ENCODE measurements at regions not wholly inside any gene's neighbourhood (a gene's known extent, or its start where the extent isn't known, plus 50 kb on each side); places are given as distances from the start of the nearest gene placed in this dataset.

DNA sequence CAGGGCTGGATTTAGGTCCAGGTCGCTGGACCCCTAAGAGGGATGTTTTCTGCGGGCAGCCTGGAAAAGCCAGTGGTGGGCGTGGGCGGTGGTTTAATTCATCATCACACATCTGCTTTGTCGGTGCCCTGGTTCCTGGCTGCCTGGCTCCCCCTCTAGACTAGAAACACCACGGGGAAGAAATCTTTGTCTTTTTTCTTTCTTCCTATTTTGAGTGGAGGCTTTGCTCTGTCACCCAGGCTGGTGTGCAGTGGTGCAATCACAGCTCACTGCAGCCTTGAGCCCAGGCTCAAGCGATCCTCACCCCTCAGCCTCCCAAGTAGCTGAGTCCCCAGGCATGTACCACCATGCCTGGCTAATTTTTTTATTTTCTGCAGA is 86.6 kb upstream of the LINC01488 start:
- no peak for DNase-seq

DNA sequence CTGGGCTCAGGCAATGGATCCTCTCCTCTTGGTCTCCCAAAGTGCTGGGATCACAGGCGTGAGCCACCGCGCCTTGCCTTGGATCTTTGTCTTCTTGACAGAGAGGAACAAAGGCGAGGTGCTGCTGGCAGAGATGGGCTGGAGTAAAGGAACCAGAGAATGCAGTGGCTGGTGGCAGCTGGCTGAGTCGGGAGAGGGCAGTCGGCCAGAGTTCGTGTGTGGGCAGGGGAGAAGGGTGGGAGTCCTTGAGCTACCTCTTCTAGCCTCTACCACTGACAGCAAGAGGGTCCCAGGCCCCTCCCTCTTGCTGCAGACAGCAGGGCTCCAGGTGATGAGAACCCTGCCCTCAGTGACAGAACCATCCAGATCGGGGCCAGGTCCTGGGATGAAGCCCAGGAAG is 86.2 kb upstream of the LINC01488 start:
- DNase-seq = no peak

DNA sequence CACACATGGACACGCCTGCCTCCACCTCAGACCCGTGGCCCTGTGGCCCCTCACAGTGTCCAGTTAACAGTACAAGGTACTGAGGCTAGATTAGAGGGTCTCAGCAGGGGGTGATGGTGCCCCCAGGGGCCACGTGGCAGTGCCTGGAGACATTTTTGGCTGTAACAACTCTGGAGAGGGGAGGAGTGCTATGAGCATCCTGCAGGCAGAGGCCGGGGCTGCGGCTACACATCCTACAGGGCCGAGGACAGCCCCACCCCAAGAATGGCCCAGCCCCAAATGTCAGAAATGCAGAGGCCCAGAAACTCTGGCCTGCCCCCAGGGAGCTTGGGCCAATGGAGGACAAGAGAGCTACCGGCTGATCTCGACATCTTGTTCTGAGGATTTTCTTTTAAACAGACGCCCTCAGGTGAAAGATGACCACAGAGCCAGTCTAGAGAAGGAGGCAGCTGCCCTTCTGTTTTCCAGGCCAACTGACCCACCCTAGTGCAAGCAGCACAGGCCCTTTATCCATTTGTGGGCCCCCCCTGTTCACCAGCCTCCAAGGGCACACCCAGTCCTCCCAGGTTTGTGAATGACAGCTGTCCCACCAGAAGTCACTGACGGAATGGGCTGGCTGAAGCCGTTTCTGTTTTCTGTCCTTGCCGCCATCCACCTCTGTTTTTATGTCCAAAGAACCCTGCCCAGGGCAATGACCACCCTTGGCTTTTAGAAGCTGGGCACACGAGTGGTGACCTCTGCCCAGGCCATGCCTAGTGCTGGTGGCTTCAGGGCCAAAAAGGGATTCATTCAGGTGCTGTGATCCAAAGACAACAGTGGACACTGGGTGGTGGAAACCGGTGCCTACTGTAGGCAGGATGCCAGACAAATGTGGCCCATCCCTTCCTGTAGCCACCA is 85.2 kb upstream of the LINC01488 start:
- no peak for DNase-seq

DNA sequence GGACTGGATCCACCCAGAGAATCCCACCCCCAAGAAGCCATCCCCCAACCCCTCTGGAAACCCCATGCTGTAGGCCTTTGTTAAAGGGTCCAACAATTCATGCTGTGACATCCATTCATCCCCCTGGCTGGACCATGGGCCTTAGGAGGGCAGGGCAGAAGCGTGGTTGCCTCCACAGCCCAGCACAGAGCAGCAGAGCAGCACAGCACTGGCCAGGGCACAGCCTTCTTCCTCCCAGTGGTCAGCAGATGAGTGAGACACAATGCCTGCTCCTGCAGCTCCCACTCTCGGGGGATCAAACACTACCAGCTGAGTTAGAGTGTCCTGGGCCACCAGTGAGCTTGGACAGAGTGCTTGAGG is 84.5 kb upstream of the LINC01488 start:
- no peak for DNase-seq

DNA sequence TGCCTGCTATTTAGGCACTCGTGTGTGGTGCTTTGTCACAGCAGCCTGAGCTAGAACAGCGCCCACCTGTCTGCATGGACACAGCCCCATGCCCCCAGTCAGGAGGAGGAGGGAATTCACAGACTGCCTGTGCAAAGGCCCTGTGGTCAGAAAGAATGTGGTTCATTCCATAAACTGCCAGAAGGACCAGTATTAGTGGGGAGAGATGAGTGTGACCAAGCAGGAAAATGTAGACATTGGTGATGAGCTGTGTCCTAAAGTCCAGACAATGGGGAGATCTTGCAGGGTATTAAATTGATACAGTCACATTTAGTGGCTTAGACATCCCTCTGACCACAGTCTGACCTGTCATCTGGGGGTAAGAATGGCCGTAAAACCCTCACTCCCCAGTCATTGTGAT is 83.7 kb upstream of the LINC01488 start:
- no peak for DNase-seq

DNA sequence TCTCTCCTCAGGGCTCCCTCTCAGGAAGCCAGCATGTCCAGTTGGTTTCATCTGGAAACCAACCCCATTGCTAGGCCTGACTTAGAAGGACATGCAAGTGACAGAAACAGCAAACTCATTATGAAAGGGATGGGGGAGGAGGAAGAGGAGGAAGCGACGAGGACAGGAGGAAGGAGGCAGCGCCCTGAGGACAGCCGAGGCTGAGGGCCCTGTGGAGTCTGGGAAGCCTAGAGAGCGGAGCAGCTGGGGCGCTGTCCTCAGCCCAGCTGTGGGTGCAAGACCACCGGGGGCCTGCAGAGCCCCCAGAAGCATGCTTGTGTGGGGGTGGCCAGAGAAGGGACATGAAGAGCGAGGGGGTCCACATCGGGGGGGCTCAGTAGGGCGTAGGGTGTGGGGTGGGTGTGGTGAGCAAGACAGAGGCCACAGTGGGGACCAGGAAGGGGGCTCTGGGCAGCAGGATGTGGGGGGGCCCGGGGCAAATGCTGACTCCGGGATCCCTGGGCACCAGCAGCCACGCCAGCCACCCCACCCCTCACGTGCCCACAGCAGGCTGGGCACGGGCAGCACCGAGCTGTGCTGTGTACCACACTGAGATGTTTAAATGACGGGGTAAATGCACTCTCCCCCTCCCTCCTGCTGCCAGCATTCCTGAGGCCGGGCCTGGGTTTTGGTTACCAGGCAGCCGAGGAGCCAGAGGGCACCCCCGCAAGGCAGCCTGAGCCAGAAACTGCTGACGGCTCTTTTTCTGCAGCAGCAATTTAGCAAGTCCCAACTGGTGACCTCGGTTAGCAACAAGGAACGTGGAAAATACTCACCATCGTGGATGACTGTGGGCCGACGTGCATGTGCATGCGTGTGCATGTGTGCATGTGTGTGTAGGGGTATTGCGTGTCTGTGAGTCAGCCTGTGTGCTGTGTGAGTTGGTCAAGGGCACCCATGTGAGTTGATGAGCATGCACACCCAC is 82.7 kb upstream of the LINC01488 start:
- no peak for DNase-seq

DNA sequence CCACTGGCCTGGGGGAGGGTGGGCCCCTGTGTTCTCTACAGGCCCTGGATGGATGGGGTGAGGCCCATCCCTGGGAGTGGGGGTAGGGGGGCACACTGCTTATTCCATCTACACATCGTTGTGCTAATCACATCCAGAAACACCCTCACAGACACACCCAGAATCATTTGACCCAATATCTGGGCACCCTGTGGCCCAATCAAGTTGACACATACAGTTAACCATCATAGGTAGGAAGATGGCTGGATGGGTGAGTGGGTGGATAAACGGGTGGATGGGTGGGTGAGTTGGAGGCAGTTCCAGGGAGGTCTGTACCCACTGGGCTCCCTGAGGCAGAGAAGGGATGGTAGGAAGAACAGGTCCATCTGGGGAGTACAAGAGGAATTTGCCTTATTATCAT is 81.3 kb upstream of the LINC01488 start:
- DNase-seq = no peak

DNA sequence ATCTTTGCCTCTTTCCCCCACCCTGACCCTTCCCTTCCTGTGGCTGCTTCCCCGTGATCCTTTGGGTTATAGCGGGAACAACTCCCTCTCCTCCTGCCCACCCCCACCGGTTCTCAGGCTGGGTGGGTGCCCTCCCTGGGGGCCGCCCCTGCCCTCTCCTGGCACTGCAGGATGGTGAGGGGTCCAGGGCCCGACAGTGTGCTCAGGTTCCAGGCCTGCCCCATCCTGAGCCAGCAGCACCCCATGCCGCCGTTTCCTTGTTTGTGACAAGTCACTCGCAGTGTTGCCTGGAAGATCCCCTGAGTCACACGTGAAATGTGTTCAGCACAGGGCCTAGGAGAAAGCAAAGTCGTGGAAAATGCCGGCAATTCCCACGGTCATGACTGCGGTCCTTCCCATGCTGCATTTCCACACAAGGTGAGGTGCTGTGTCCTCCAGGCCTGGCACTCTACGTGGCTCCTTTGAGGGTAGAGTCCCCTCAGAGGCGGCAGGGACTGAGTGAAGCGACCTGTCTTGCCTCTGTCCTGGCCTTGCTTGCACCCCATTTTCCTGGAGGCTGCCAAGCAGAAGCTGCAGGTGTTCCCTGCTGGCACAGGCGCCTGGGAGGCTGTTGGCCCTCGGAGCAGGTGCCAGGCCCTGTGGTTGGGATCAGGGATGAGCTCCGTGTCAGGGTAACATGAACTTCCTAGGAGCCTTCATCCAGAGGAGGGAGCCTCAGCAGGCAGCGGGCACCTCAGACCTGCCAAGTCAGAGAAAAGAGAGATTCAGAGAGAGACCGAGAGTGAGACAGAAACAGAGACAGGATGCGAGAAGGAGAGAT is 80.5 kb upstream of the LINC01488 start:
- no peak for DNase-seq

DNA sequence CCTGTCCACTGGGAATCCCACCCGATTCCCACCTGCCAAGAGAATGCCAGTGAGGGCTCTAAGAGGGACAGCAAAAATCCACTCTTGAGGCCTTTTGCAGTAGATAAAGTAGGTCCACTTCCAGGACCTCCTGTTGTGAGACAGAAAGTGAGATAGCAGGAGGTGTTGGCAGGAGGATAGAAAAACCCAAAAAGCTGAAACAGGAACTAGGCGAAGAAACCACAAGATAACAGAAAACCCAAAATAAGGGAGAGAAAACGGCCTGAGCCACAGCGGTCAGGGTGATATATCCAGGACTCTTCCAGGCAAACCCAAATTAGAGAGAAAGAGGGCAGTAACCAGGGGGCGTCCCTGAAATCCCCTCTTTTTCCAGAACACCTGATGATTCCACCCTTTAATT is 79.7 kb upstream of the LINC01488 start:
- no peak for DNase-seq

DNA sequence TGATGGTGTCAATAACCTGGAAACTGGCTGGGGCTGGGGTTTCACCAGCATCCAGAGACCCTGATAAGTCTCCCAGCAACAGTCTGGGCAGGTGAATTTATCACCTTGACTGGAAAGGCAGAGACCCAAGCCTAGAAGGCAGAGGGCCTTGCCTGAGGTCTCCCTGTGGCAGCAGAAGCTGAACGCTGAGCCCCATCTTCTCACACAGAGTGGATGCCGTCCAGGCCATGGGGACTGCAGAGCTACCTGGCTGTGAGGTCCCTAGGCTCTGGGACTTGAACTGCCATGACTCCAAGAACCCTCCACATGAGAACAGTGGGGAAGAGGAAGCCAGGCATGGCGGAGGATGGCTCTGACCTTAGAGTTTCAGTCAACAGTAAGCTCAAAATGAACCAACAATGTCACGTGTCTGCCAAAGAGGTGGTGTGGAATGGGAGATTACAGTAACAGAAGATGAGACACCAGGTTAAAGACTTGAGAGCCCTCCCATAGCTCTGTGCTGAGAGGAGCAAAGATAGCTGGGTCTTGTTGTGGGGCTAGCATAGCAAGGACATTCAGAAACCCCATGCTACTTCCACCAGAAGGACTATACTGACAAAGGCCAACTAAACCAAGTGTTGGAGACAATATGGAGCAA is 79.1 kb upstream of the LINC01488 start:
- DNase-seq = no peak

DNA sequence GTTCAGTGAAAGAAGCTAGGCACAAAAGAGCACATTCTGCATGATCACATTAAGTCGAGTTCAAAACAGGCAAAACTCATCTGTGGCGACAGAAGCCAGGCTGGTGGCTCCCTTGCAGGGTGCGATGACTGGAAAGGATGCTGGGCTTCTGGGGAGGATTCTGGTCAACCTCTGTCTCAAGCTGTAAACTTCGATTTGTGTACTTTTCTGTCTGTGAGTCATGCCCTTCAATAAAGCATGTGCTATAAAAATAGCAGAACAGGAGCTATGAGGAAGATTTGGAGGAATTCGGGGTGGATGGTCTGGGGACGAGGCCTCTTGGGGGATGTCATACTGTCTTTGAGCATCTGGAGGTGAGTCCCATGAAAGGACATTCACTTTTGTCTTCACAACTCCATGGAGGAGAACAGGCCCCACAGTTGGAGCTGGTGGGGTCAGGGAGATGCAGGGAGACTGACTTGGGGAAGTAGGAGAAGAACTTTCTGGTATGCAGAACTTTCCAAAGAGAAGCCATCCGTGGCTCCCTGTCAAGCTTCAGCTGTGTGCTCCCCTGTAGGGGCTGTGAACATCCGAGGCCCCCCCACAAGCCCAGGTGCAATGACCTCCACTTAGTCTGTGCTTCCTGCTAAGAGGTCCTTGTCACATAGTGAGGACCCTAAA is 77.8 kb upstream of the LINC01488 start:
- no peak for DNase-seq

DNA sequence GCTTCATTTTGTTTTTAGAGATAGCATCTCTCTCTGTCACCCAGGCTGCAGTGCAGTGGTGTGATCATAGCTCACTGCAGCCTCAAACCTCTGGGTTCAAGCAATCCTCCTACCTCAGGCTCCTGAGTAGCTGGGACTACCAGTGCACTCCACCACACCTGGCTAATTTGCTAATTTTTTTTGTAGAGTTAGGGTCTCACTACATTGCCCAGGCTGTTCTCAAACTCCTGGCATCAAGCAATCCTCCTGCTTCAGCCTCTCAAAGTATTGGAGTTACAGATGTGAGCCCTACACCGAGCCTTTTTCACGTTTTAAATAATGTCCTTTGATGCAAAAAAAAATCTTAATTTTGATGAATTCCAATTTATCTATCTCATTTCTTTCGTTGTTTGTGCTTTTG is 75.4 kb upstream of the LINC01488 start:
- DNase-seq = no peak

DNA sequence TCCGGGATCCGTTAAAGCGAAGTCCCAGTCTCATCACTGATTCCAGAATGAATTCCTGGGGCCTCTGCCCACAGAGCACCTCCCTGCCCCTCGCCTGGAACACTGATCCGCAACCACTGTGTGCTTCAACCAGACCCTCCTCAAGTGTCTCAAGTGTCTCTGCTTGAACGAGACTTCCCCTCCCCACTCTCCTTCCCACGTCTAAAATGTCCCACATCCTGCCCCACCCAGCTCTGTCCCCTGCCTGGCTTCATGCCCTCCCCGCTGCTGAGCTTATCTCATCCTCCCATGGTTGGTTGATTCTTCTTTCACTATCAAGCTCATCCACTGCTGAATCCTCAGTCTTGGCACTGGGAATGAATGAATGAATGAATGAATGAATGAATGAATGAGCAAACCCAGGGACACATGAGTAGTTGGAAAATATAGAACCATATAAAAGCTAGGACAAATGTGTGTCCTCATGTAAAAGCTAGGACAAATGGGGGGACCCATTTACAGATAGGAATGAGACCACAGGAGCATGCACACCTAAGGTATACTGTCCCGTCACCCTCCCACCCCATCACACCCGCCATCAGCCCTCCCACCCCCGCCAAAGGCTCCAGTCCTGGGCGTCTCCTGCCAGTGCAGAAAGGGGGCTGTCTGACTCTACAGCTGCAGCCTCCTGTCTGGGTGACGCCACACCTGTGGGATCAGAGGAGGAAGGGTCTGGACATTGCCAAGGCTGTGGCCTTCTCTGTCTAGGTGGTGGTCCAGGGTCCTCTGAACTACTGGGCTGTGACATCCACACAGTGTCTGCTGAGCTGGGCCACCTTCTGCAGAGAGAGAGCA is 71.4 kb upstream of the LINC01488 start:
- no peak for DNase-seq

DNA sequence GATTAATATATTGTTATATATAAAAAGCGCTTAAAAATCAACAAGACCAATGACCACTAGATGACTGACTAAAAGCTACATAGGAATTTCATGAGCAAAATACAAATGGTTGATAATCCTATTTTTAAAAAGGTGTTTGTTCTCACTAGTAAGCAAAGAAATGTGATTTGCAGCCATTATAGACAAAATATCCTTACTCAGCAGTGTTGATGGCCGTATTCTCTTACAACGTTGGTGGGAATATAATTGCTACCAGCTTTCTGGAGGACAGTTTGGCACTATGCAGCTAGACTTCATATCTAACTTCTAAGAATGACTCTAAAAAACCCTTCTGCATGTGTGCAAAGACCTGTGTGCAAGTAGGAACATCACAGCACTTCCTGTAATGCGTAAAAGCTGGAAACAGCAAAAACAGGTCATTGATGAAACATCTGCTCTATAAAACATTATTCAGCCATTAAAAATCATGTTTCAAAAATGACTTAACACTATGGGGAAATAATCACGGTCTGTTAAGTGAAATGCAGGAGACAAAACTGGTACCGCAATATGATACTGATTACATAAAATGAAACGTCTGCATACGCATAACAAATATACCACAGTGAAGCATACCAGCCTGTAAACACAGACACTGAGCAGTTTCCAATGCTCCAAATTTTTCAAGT is 70.1 kb upstream of the LINC01488 start:
- no peak for DNase-seq

DNA sequence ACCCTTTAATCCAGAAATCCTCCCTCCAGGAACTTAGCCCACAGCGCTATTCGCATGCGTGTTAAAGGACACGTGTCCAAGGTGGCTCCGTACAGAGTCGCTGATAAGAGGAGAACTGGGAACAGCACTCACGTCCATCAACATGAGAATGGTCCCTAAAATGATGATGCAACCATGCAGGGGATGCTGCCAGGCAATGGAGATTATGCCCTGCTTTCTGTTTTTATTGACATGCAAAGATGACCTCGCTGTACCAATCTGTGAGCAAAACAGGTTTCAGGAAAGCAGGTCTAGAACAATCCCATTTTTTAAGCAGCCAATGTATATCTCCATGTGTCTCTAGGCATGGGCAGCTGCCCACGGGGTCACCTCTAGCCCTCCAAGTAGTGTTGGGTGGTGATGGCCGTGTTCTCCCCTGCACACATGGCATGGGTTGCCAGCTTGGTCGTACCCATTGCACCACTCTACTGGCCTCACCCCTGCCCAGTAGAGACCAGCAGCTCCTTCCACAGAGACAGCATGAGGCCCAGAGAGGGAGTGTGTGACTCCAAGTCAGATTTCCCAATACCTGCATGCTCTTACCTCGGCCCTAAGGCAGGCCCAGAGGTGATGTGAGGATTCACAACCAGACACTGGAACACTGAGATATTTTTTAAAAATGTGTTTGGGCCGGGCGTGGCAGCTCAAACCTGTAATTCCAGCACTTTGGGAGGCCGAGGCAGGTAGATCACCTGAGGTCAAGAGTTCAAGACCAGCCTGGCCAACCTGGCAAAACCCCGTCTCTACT is 68.3 kb upstream of the LINC01488 start:
- no peak for DNase-seq

DNA sequence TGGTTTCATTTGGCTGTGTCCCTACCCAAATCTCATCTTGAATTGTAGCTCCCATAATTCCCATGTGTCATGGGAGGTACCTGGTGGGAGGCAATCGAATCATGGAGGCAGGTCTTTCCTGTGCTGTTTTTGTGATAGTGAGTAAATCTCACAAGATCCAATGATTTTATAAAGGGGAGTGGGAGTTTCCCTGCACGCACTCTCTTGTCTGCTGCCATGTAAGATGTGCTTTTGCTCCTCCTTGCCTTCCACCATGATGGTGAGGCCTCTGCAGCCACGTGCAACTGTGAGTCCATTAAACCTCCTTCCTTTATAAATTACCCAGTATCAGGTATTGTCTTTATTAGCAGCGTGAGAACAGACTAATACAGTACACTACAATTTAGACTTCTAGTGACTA is 67.5 kb upstream of the LINC01488 start:
- no peak for DNase-seq

DNA sequence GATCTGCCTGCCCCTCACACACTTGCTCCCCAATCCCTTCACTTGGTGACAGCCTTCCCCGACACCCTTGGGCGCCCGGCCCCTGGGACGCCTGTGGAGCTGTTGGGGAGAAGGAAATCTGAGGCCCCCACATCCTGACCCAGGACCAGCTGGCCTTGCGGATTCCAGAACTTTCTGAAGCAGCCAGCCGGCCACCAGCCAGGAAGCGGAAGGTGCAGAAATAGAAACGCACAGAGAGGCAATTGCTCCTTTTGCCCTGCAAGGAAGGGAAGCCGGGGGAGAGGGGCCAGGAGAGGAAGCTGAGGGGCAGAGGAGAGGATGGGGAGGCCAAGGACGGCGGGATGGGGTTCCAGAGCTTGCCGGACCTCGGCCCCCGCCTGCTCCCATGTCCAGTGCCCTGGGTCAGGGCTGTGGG is 66.7 kb upstream of the LINC01488 start:
- DNase-seq = no peak

DNA sequence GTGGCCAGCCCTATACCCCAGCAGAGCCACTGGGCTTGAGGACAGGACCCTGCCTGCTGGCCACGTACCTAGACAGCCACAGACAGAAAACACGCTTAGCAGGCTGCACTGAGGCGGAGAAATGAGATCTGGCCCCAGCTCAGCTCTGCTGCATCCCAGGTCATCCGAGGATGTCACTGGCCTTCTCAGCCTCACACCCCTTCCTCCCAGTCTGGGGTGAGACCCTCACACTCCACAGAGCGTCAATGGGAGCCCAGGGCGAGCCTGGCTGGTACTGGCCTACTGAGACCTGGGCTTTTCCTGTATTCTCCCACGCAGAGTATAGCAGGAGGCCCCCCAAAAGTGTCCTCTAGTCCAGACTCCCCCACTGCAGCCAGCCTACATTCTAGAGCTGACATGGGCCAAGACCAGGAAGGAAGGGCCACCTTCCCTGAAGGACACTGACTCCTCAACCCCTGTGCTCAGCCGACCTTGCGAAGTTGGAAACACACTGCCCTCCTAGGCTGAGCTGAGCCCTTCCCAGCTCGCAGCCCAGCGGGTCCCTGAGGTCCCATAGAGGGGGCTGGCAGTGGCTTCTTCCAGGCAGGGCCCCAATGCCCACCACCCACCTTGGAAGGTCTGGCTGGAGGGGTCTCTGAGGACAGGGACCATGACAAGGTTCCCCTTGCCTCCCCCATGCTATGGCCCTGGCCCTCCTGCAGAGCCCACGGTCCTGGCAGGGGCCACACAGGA is 65.9 kb upstream of the LINC01488 start:
- no peak for DNase-seq

DNA sequence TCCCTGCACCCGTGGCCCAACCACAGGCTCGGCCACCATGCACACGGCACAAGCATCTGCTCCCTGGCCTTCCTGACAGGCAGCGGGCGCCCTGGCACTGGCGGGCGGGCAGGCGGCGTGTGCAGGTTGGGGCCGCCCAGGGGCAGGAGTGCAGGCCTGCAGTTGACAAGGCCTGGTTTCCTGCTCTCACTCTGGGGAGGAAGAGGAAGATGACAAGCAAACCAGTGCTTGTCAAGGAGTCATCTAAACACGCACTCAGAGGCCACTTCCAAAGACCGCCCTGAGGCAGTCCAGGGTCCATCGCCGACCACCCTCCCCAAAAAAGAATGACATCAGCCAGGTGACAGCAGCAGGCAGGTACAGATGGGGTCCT is 65.3 kb upstream of the LINC01488 start:
- DNase-seq = no peak
